OCI-LY3 (cell line): ENCODE measurements at regions not wholly inside any gene's neighbourhood (a gene's known extent, or its start where the extent isn't known, plus 50 kb on each side); places are given as distances from the start of the nearest gene placed in this dataset.

Experiments used
- CTCF ChIP-seq: fragments of 200-600, 300-600 bp; sonication (generic); IDR thresholded peaks from 2 replicates; pipeline ENCODE4 v1.5.1; 2014; ENCODE audit warnings: antibody characterized with exemption, low read length, low read depth
- EZH2phosphoT487 ChIP-seq: fragments of 200-600 bp; shearing (Covaris generic); IDR thresholded peaks from 2 replicates; pipeline ENCODE4 v1.6.1; 2018; ENCODE audit warnings: antibody characterized with exemption, mixed run types, low read depth

- TF ChIP-seq CTCF (no peak), EZH2phosphoT487 (no peak)
Observed at GRCh38 chr5:26791021-26791420, 247.4 kb downstream of the CDH9 start.
